Bronchial epithelial cell (primary cell): ENCODE measurements at regions not wholly inside any gene's neighbourhood (a gene's known extent, or its start where the extent isn't known, plus 50 kb on each side); places are given as distances from the start of the nearest gene placed in this dataset.
"Not testable (repeated sequence)": the region's sequence is repeated elsewhere in the genome, so short reads cannot be mapped to it uniquely, and the experiment has no call there.

Experiments used
- DNase-seq: peaks from one replicate; pipeline ENCODE4 v3.0.0-alpha.2; 2010; ENCODE audit warnings: low read depth
- FAIRE-seq: peaks from 2 replicates; lab custom pipeline; 2011; peaks lifted over from hg19 to GRCh38; lab: Jason Lieb, UNC
- H3K27me3 ChIP-seq: 2 replicates; pipeline ENCODE4 v1.5.1; 2011; ENCODE audit warnings: low read length; ENCODE audit not compliant: control insufficient read depth, insufficient read depth
- H3K36me3 ChIP-seq: 2 replicates; pipeline ENCODE4 v1.5.1; 2011; ENCODE audit warnings: low read length; ENCODE audit not compliant: control insufficient read depth, insufficient read depth
- H3K4me3 ChIP-seq: 2 replicates; pipeline ENCODE4 v1.5.1; 2011; ENCODE audit warnings: mild to moderate bottlenecking, low read depth, low read length, control low read depth
- TF ChIP-seq, protein P1 (sequence below): IDR thresholded peaks from 2 replicates; pipeline ENCODE4 v1.5.1; 2011; ENCODE audit warnings: mild to moderate bottlenecking, moderate library complexity, low read length, control low read depth, inconsistent platforms; ENCODE audit not compliant: insufficient read depth, severe bottlenecking

GRCh38 chr1:61552630-61553305 is 172.2 kb downstream of the TM2D1 start:
- Histone ChIP-seq H3K27me3 (no peaks in the 10 kb centered on the region), H3K4me3 (no peak overlapping the region), H3K36me3 (no peaks in the 10 kb centered on the region)
- FAIRE-seq, result no peak
- TF ChIP-seq, protein P1, sequence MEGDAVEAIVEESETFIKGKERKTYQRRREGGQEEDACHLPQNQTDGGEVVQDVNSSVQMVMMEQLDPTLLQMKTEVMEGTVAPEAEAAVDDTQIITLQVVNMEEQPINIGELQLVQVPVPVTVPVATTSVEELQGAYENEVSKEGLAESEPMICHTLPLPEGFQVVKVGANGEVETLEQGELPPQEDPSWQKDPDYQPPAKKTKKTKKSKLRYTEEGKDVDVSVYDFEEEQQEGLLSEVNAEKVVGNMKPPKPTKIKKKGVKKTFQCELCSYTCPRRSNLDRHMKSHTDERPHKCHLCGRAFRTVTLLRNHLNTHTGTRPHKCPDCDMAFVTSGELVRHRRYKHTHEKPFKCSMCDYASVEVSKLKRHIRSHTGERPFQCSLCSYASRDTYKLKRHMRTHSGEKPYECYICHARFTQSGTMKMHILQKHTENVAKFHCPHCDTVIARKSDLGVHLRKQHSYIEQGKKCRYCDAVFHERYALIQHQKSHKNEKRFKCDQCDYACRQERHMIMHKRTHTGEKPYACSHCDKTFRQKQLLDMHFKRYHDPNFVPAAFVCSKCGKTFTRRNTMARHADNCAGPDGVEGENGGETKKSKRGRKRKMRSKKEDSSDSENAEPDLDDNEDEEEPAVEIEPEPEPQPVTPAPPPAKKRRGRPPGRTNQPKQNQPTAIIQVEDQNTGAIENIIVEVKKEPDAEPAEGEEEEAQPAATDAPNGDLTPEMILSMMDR, result no peak
- DNase-seq, result no peak

GRCh38 chr1:61547302-61547701 is 177.6 kb downstream of the TM2D1 start:
- H3K36me3 ChIP-seq, H3K27me3 ChIP-seq, FAIRE-seq, H3K4me3 ChIP-seq, DNase-seq: not testable (repeated sequence)

- not testable (repeated sequence) for H3K36me3 ChIP-seq, DNase-seq, H3K27me3 ChIP-seq, FAIRE-seq, H3K4me3 ChIP-seq
These were observed 180.1 kb downstream of the TM2D1 start for GRCh38 chr1:61544870-61545269.

DNA sequence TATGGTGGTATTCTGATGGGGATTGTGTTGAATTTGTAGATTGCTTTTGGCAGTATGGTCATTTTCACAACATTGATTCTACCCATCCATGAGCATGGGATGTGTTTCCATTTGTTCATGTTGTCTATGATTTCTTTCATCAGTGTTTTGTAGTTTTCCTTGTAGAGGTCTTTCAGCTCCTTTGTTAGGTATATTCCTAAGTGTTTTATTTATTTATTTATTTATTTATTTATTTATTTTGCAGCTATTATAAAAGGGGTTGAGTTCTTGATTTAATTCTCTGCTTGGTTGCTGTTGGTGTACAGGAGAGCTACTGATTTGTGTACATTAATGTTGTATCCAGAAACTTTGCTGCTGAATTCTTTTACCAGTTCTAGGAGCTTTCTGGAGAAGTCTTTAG is 181.4 kb downstream of the TM2D1 start:
- H3K27me3 ChIP-seq, H3K36me3 ChIP-seq, H3K4me3 ChIP-seq, DNase-seq, FAIRE-seq: not testable (repeated sequence)

DNA sequence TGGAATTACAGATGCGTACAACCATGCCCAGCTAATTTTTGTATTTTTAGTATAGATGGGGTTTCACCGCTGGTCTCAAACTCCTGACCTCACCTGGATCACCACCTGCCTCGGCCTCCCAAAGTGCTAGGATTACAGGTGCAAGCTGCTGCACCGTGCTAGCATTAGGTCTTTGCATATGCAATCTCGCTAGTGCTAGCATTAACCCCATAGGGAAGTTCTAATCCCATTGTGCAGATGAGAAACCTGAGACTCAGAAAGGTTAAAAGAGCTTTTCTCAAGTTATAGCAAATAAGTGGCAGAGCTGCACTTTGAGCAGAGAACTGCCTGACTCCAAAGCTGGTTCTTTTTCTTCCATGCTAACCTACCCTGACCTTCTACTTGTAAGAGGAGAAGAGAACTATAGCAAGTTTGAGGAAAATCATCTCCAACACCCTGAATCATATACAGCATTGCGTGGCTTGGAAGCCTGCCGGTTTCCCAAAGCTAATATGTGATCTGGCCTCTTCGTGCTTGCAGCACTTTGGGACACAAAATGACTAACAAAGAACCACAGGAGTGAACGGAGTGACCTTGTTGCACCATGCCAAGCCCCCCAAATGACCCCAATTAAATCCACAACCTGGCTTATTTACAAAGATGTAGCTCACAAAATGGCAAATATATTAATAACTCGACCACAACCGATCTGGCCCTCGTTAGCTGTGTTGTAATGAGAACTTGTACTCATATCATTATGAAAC is 185.1 kb downstream of the TM2D1 start:
- TF ChIP-seq, protein P1, result no peak
- DNase-seq, result no peak

DNA sequence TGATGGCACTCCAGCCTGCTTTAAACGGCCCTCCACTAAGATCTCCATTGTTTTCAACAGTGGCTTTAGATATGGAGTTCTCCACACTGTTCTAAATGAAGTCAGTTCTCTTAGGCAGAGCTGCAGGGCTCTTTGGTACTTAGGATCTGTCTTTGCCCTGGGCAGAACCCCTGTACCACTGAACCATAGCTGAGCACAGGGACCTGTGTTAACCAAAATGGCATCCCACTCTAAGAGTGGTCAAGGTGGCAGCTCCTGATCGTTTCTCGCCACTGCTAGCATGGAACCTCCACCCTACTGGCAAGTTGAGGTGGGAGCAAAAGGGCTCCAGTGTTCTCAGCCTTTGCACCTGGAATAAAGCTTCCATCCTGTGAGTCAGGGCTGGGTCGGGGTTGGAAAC is 186.7 kb downstream of the TM2D1 start:
- FAIRE-seq, result no peak
- Histone ChIP-seq H3K27me3 (no peaks in the 10 kb centered on the region), H3K36me3 (no peaks in the 10 kb centered on the region), H3K4me3 (no peak overlapping the region)
- no peak for DNase-seq
- TF ChIP-seq, protein P1, result no peak

More for the DNA sequence above, 185.1 kb downstream of the TM2D1 start:
- Histone ChIP-seq H3K36me3 (no peaks in the 10 kb centered on the region), H3K4me3 (no peak overlapping the region), H3K27me3 (no peaks in the 10 kb centered on the region)
- FAIRE-seq, result no peak

- FAIRE-seq, result no peak
- TF ChIP-seq, protein P1, result no peak
- Histone ChIP-seq H3K36me3 (no peaks in the 10 kb centered on the region), H3K4me3 (no peak overlapping the region), H3K27me3 (no peaks in the 10 kb centered on the region)
- no peak for DNase-seq
These were observed 188.5 kb downstream of the TM2D1 start for GRCh38 chr1:61536174-61537108.
